Fibroblast of mammary gland (primary cell): ENCODE measurements at regions not wholly inside any gene's neighbourhood (a gene's known extent, or its start where the extent isn't known, plus 50 kb on each side); places are given as distances from the start of the nearest gene placed in this dataset.

Source experiments
- DNase-seq: peaks from one replicate; pipeline ENCODE4 v3.0.0-alpha.2; 2010; ENCODE audit warnings: low read depth
- H3K4me3 ChIP-seq: 2 replicates; pipeline ENCODE4 v1.5.1; 2011; ENCODE audit warnings: low read depth, mild to moderate bottlenecking, low read length, moderate library complexity; ENCODE audit not compliant: control insufficient read depth
- CTCF ChIP-seq: conservative IDR thresholded peaks from 2 replicates; pipeline ENCODE4 v1.5.1; 2011; ENCODE audit warnings: low read depth, low read length, inconsistent platforms; ENCODE audit not compliant: control insufficient read depth, insufficient read depth

DNA sequence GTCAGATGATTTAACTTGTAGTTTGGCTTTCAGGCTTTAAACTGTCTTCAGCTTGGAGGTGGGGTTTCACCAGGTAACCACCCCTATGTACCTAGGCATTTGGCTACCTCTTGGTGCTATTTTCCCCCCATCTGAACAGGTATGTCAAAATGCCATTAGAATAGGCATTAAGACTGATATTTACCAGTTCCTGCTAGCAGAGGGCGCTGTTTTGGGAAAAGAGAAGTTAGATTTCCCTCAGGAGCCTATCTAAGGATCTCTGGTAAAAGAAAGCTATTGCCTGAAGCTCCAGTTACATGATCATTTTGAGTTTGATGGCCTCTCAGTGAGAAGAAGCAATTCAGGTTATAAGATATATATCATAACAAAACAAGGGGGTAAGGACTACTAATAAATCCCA lies 879.1 kb downstream of the SH3BGRL start:
- DNase-seq, result no peak
- no peak overlapping the region for H3K4me3 ChIP-seq
- no peak for TF ChIP-seq CTCF

GRCh38 chrX:82087699-82088098 lies 885.8 kb downstream of the SH3BGRL start:
- TF ChIP-seq CTCF, result no peak
- DNase-seq, result no peak
- H3K4me3 ChIP-seq, result no peak overlapping the region

DNA sequence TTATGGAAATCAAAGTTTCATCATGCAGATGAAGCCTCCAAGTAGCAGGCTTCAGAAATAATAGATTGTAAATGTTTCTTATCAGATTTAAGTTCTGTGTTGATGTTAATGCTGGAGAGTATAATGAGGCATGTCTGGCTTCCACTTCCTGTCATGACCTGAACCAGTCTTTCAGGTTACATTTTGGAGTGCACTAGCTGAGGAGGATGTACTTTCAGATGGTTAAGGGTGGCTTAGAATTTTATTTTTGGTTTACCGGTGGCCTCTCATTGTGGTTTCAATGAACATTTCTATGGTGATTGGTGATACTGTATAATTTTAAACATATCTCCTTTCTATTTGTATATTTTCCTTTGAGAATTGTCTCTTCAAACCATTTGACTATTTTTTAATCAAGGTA lies 890.4 kb downstream of the SH3BGRL start:
- TF ChIP-seq CTCF, result no peak
- no peak overlapping the region for H3K4me3 ChIP-seq
- DNase-seq, result no peak

DNA sequence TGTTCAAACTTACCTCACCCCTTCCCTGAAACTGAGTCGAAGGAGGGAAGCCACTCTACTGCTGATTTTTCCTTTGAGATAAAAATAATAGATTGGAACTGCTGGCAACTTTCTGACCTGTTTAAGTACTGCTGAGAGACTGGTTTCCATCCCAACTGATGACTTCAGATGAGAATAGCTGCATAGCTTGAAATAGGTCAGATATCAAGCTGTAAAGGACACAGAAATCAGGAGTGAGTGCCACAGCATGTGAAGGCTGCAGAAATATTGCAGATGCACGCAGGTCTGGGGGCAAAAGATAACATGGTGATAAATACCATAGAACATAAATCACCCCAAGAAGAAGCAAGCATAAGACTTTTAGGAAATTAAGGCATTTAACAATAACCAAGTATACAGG lies 923.2 kb downstream of the SH3BGRL start:
- no peak for TF ChIP-seq CTCF
- no peak overlapping the region for H3K4me3 ChIP-seq
- no peak for DNase-seq

- H3K4me3 ChIP-seq, result no peak overlapping the region
- TF ChIP-seq CTCF, result no peak
- DNase-seq, result no peak
These were observed 925.6 kb downstream of the SH3BGRL start for GRCh38 chrX:82127228-82128123.

GRCh38 chrX:82134378-82134777 lies 932.5 kb downstream of the SH3BGRL start:
- no peak overlapping the region for H3K4me3 ChIP-seq
- DNase-seq, result no peak
- no peak for TF ChIP-seq CTCF
